WTC11 (cell line): ENCODE measurements at regions not wholly inside any gene's neighbourhood (a gene's known extent, or its start where the extent isn't known, plus 50 kb on each side); places are given as distances from the start of the nearest gene placed in this dataset.

Experiments
- ATAC-seq: fragments of 200-7000 bp; cut with Tn5 transposase; 2 replicates; pipeline ENCODE4 v1.10.0; 2021; ENCODE audit warnings: mild to moderate bottlenecking, moderate library complexity
- CTCF ChIA-PET: fragments of 300-600 bp; sonication (Branson Sonifier 250); formaldehyde crosslinking; loops from one replicate; lab custom pipeline; 2021; ENCODE audit warnings: antibody characterized with exemption; lab: Charles Lee
- POLR2A ChIA-PET: fragments of 350-600 bp; sonication (Branson Sonifier 250); formaldehyde crosslinking; loops from one replicate; lab custom pipeline; 2021; ENCODE audit warnings: antibody characterized with exemption; lab: Charles Lee
- DNase-seq: peaks from one replicate; pipeline ENCODE4 v3.0.0; 2021; ENCODE audit warnings: low spot score
- H3K27ac Mint-ChIP-seq: 2 replicates; pipeline ENCODE4 v1.8.0; 2021; ENCODE audit warnings: mixed read lengths
- H3K27me3 Mint-ChIP-seq: 2 replicates; pipeline ENCODE4 v1.8.0; 2021; ENCODE audit warnings: low read depth, mild to moderate bottlenecking, moderate library complexity, mixed read lengths
- H3K36me3 Mint-ChIP-seq: 2 replicates; pipeline ENCODE4 v1.8.0; 2021; ENCODE audit warnings: mixed read lengths
- H3K4me1 Mint-ChIP-seq: 2 replicates; pipeline ENCODE4 v1.8.0; 2022; ENCODE audit warnings: mixed read lengths
- H3K4me3 Mint-ChIP-seq: 2 replicates; pipeline ENCODE4 v1.8.0; 2021; ENCODE audit warnings: mild to moderate bottlenecking, moderate library complexity, mixed read lengths
- H3K9me3 Mint-ChIP-seq: 2 replicates; pipeline ENCODE4 v1.8.0; 2021; ENCODE audit warnings: mixed read lengths
- CBFB ChIP-seq: sonication (generic); formaldehyde crosslinking; IDR thresholded peaks from 2 replicates; pipeline ENCODE4 v1.8.1; 2022; ENCODE audit warnings: mild to moderate bottlenecking, low read depth, missing genetic modification reagents
- CREB1 ChIP-seq: sonication (generic); formaldehyde crosslinking; IDR thresholded peaks from 2 replicates; pipeline ENCODE4 v1.8.0; 2023; ENCODE audit warnings: mild to moderate bottlenecking, missing genetic modification reagents
- EMX1 ChIP-seq: fragments of 250-450 bp; sonication (Bioruptor Pico); IDR thresholded peaks from 2 replicates; pipeline ENCODE4 v1.8.0; 2021; ENCODE audit warnings: mild to moderate bottlenecking
- FOXJ3 ChIP-seq: sonication (generic); formaldehyde crosslinking; IDR thresholded peaks from 2 replicates; pipeline ENCODE4 v1.9.0; 2021; ENCODE audit warnings: missing genetic modification reagents, mild to moderate bottlenecking, borderline replicate concordance
- GTF2I ChIP-seq: fragments of 250-450 bp; sonication (Bioruptor Pico); conservative IDR thresholded peaks from 2 replicates; pipeline ENCODE4 v1.4.0; 2021; ENCODE audit warnings: mild to moderate bottlenecking
- MXD4 ChIP-seq: fragments of 250-450 bp; sonication (Bioruptor Pico); IDR thresholded peaks from 2 replicates; pipeline ENCODE4 v1.8.0; 2021; ENCODE audit warnings: mild to moderate bottlenecking, moderate library complexity, borderline replicate concordance
- NR1H2 ChIP-seq: sonication (generic); formaldehyde crosslinking; IDR thresholded peaks from 2 replicates; pipeline ENCODE4 v1.9.0; 2021; ENCODE audit warnings: mild to moderate bottlenecking, moderate library complexity, missing genetic modification reagents
- RELA ChIP-seq: sonication (generic); formaldehyde crosslinking; IDR thresholded peaks from 2 replicates; pipeline ENCODE4 v1.8.1; 2022; ENCODE audit warnings: missing genetic modification reagents, mild to moderate bottlenecking, borderline replicate concordance
- SP1 ChIP-seq: sonication (generic); formaldehyde crosslinking; conservative IDR thresholded peaks from 2 replicates; pipeline ENCODE4 v1.8.1; 2022; ENCODE audit warnings: missing genetic modification reagents
- TF ChIP-seq, protein P1 (sequence below): sonication (generic); formaldehyde crosslinking; IDR thresholded peaks from 2 replicates; pipeline ENCODE4 v1.8.1; 2022; ENCODE audit warnings: mild to moderate bottlenecking, moderate library complexity, missing genetic modification reagents
- TF ChIP-seq, protein P2 (sequence below): sonication (generic); formaldehyde crosslinking; IDR thresholded peaks from 2 replicates; pipeline ENCODE4 v1.8.0; 2022; ENCODE audit warnings: missing genetic modification reagents
- TF ChIP-seq, protein P3 (sequence below): sonication (generic); formaldehyde crosslinking; IDR thresholded peaks from 2 replicates; pipeline ENCODE4 v1.8.0; 2023; ENCODE audit warnings: missing genetic modification reagents
- TF ChIP-seq, protein P4 (sequence below): sonication (generic); formaldehyde crosslinking; IDR thresholded peaks from 2 replicates; pipeline ENCODE4 v1.8.0; 2022; ENCODE audit warnings: mild to moderate bottlenecking, missing genetic modification reagents
- TF ChIP-seq, protein P5 (sequence below): sonication (generic); formaldehyde crosslinking; conservative IDR thresholded peaks from 2 replicates; pipeline ENCODE4 v1.8.1; 2023; ENCODE audit warnings: mild to moderate bottlenecking, low read depth, missing genetic modification reagents, moderate library complexity
- TF ChIP-seq, protein P6 (sequence below): sonication (generic); formaldehyde crosslinking; IDR thresholded peaks from 2 replicates; pipeline ENCODE4 v1.8.0; 2022; ENCODE audit warnings: mild to moderate bottlenecking, missing genetic modification reagents
- TF ChIP-seq, protein P7 (sequence below): fragments of 250-450 bp; sonication (Bioruptor Pico); IDR thresholded peaks from 2 replicates; pipeline ENCODE4 v1.9.0; 2021; ENCODE audit warnings: moderate library complexity, mild to moderate bottlenecking, inconsistent platforms, borderline replicate concordance

DNA sequence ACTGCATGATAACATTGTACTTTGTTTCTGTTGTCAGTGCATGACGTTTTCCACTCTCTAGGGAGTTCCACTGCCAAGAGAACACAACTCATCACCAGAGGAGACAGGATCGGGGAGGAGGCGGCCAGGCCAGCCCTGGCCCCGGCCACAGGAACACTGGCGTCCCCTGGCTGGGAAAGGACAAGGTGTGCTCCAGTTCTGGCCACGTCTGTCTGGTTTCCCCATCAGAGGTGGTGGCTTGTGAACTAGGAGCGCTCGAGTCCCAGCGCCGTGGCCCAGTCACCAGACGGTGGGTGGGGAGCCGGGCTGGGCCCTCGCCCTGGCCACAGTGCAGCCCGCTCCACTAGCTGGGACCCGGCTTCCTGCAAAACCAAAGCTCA, 211.9 kb upstream of the IRX4 start:
- CTCF ChIA-PET: no interaction called here
- Mint-ChIP-seq H3K27me3 (no peaks in the 10 kb centered on the region), H3K9me3 (no peaks in the 10 kb centered on the region), H3K4me1 (no peaks in the 10 kb centered on the region), H3K36me3 (no peaks in the 10 kb centered on the region), H3K4me3 (no peak overlapping the region), H3K27ac (no peak overlapping the region)
- ATAC-seq (no peak), DNase-seq (no peak)
- POLR2A ChIA-PET: no interaction called here
- TF ChIP-seq MXD4: no peak
- TF ChIP-seq NR1H2 (CRISPR knock-in tag): no peak

DNA sequence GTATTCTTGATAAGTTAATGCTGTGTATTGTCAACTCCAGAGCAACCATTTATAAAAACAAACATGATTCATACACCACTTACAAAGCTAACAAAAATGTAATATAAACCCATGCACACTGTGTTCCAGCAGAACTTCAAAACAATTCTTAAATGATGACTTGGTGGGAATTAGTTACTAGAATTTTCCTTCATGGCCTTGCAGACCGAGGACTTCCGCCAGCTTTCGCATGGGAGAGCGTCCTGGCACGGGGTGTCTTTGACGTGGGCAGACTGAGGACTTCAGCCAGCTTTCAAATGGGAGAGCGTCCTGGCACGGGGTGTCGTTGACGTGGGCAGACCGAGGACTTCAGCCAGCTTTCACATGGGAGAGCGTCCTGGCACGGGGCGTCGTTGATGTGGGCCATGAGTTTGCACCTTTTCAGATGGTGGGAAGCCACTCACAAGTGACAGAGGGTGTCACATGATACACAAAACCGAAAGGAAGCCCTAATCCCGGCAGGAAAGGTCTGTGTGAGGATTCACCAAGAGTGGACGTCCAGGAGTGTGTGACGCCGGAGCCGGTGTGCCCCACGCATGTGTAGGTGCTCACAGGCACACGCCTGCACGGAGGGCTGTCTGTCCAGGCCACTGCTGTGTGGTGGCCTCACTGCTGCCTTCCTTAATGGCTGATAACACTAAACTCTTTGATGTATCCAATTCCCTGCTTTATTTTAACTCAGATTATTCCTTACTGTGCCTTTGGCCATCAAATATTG, 211.3 kb upstream of the IRX4 start:
- TF ChIP-seq, protein P1, sequence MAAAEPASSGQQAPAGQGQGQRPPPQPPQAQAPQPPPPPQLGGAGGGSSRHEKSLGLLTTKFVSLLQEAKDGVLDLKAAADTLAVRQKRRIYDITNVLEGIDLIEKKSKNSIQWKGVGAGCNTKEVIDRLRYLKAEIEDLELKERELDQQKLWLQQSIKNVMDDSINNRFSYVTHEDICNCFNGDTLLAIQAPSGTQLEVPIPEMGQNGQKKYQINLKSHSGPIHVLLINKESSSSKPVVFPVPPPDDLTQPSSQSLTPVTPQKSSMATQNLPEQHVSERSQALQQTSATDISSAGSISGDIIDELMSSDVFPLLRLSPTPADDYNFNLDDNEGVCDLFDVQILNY (CRISPR knock-in tag): no peak
- TF ChIP-seq, protein P2, sequence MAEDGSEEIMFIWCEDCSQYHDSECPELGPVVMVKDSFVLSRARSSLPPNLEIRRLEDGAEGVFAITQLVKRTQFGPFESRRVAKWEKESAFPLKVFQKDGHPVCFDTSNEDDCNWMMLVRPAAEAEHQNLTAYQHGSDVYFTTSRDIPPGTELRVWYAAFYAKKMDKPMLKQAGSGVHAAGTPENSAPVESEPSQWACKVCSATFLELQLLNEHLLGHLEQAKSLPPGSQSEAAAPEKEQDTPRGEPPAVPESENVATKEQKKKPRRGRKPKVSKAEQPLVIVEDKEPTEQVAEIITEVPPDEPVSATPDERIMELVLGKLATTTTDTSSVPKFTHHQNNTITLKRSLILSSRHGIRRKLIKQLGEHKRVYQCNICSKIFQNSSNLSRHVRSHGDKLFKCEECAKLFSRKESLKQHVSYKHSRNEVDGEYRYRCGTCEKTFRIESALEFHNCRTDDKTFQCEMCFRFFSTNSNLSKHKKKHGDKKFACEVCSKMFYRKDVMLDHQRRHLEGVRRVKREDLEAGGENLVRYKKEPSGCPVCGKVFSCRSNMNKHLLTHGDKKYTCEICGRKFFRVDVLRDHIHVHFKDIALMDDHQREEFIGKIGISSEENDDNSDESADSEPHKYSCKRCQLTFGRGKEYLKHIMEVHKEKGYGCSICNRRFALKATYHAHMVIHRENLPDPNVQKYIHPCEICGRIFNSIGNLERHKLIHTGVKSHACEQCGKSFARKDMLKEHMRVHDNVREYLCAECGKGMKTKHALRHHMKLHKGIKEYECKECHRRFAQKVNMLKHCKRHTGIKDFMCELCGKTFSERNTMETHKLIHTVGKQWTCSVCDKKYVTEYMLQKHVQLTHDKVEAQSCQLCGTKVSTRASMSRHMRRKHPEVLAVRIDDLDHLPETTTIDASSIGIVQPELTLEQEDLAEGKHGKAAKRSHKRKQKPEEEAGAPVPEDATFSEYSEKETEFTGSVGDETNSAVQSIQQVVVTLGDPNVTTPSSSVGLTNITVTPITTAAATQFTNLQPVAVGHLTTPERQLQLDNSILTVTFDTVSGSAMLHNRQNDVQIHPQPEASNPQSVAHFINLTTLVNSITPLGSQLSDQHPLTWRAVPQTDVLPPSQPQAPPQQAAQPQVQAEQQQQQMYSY (CRISPR knock-in tag): no peak
- TF ChIP-seq FOXJ3 (CRISPR knock-in tag) (no peak), RELA (no peak), GTF2I (no peak), MXD4 (no peak), CBFB (CRISPR knock-in tag) (no peak), SP1 (CRISPR knock-in tag) (no peak), EMX1 (CRISPR knock-in tag) (no peak)
- TF ChIP-seq, protein P3, sequence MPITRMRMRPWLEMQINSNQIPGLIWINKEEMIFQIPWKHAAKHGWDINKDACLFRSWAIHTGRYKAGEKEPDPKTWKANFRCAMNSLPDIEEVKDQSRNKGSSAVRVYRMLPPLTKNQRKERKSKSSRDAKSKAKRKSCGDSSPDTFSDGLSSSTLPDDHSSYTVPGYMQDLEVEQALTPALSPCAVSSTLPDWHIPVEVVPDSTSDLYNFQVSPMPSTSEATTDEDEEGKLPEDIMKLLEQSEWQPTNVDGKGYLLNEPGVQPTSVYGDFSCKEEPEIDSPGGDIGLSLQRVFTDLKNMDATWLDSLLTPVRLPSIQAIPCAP (CRISPR knock-in tag): no peak
- TF ChIP-seq, protein P4, sequence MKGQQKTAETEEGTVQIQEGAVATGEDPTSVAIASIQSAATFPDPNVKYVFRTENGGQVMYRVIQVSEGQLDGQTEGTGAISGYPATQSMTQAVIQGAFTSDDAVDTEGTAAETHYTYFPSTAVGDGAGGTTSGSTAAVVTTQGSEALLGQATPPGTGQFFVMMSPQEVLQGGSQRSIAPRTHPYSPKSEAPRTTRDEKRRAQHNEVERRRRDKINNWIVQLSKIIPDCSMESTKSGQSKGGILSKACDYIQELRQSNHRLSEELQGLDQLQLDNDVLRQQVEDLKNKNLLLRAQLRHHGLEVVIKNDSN: no peak
- TF ChIP-seq, protein P5, sequence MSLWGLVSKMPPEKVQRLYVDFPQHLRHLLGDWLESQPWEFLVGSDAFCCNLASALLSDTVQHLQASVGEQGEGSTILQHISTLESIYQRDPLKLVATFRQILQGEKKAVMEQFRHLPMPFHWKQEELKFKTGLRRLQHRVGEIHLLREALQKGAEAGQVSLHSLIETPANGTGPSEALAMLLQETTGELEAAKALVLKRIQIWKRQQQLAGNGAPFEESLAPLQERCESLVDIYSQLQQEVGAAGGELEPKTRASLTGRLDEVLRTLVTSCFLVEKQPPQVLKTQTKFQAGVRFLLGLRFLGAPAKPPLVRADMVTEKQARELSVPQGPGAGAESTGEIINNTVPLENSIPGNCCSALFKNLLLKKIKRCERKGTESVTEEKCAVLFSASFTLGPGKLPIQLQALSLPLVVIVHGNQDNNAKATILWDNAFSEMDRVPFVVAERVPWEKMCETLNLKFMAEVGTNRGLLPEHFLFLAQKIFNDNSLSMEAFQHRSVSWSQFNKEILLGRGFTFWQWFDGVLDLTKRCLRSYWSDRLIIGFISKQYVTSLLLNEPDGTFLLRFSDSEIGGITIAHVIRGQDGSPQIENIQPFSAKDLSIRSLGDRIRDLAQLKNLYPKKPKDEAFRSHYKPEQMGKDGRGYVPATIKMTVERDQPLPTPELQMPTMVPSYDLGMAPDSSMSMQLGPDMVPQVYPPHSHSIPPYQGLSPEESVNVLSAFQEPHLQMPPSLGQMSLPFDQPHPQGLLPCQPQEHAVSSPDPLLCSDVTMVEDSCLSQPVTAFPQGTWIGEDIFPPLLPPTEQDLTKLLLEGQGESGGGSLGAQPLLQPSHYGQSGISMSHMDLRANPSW (CRISPR knock-in tag): no peak
- H3K9me3 Mint-ChIP-seq: no peaks in the 10 kb centered on the region
- DNase-seq (no peak), ATAC-seq (no peak)
- ChIA-PET POLR2A (no interaction called here), CTCF (no interaction called here)
- H3K27me3 Mint-ChIP-seq: no peaks in the 10 kb centered on the region
- H3K27ac Mint-ChIP-seq: no peak overlapping the region
- H3K4me3 Mint-ChIP-seq: no peak overlapping the region
- no peaks in the 10 kb centered on the region for H3K36me3 Mint-ChIP-seq
- peaks cover 4% of the 10 kb centered on the region for H3K4me1 Mint-ChIP-seq

DNA sequence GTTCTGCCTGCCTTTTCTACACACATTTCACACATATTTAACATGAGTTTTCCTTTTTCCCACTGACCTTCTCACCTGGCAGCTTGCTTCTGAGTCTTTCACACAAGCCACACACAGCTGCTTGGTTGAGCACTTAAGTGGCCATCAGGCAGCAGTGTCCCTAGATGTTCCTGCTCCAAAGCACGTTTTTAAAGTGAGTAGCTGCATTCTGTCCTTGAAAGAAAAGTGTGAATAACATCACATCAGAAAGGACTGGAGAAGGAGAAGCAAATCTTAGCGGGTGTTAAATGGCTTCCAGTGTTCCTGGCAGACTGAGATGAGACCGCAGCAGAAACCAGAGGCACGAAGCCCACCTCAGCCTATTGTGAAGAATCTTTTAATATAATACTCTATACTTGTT, 209.2 kb upstream of the IRX4 start:
- H3K27me3 Mint-ChIP-seq: peaks cover 1% of the 10 kb centered on the region; the same call in 1 of the 2 replicates
- no peak overlapping the region for H3K4me3 Mint-ChIP-seq

More for the DNA sequence above, 209.2 kb upstream of the IRX4 start:
- Mint-ChIP-seq H3K9me3 (peaks cover 5% of the 10 kb centered on the region), H3K4me1 (peaks cover 15% of the 10 kb centered on the region), H3K36me3 (no peaks in the 10 kb centered on the region), H3K27ac (no peak overlapping the region)
- ChIA-PET CTCF (interaction anchor here (0.6 kb wide), 1 partner anchor 21 kb away, joined by 3 read pairs; no protein-coding TSS in a partner anchor), POLR2A (no interaction called here)
- DNase-seq: no peak
- no peak for TF ChIP-seq CREB1
- TF ChIP-seq, protein P6, sequence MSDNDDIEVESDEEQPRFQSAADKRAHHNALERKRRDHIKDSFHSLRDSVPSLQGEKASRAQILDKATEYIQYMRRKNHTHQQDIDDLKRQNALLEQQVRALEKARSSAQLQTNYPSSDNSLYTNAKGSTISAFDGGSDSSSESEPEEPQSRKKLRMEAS (CRISPR knock-in tag): no peak
- TF ChIP-seq, protein P7, sequence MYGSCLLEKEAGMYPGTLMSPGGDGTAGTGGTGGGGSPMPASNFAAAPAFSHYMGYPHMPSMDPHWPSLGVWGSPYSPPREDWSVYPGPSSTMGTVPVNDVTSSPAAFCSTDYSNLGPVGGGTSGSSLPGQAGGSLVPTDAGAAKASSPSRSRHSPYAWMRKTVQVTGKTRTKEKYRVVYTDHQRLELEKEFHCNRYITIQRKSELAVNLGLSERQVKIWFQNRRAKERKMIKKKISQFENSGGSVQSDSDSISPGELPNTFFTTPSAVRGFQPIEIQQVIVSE (CRISPR knock-in tag): no peak
- TF ChIP-seq, protein P4: no peak
- ATAC-seq: no peak
